HG02763 (cell line): ENCODE measurements at regions not wholly inside any gene's neighbourhood (a gene's known extent, or its start where the extent isn't known, plus 50 kb on each side); places are given as distances from the start of the nearest gene placed in this dataset.
"Not testable (repeated sequence)": the region's sequence is repeated elsewhere in the genome, so short reads cannot be mapped to it uniquely, and the experiment has no call there.

Experiments used
- ATAC-seq: cut with Tn5 transposase; IDR thresholded peaks from one replicate; pipeline ENCODE4 v1.9.1; 2021; ENCODE audit warnings: mild to moderate bottlenecking, moderate library complexity; ENCODE audit not compliant: unreplicated experiment

DNA sequence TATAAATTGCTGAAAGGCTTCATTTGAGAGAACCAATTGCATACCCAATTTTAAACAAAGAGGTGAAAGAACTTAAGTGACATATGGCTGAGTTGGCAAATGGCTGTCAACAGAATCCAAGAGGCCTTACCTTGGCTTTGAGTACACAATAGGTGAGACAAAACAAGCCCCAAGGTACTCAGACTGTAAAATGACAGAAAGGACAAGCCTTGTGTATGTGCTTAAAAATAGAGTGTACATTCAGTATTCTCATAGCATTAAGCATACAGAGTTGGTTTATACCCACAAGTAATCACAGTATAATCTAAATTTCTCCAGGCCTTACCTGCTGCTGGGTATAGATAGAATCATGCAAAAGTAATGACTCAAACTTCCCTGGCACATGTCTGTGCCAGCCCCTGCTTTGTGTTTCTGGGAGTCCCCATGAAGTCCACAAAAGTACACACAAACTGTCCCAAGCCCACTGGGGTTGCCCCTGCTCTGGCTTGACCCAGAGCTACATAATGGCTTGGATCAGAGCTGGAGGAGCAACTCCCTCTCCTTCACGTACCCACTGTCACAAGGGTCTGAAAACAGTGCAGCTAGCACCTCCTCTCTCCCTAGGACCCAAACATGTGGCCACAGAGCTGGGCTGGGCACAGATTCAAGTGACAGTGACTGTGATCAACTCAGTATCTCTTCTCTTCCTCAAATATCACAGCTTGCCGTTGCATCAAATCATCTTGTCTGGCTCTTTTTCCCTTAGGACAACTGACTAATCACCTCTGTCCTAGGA, 250.8 kb downstream of the ENC1 start:
- ATAC-seq, result no peak

GRCh38 chr5:74388411-74388810, 252.1 kb downstream of the ENC1 start:
- ATAC-seq, result not testable (repeated sequence)

DNA sequence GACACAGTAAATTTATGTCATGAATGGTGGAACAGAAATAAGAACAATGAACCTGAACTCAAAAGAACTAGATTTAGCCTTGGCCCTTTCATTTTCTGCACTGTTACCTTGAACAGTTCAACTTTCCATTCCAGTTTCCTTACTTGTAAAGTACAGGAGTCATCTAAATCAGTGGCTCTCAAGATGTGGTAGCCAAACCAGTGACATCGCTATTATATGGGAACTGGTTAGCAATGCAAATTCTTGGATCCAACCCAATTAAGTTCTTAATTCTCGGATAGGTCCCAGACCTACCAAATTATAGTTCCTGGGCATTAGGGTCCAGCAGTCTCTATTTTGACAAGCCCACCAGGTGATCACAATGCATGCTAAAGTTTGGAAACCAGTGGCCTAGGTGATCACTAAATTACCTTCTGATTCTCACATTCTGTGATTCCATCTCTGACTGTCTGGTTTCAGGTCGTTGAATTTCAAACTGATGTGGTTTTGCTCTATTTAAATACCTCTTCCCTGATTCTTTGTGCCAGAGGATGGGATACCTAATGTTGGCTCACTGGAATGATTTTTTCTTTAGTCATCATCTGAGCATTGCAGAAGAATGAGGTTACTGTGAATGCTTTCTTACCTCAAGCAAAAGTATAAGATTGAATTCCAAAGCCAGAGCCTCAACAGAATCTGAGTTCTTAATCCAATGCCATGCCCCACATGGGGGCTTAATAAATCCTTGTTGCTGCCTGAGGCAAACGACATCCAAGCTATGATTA, 253.8 kb downstream of the ENC1 start:
- ATAC-seq, result no peak

GRCh38 chr5:74384851-74385250, 255.7 kb downstream of the ENC1 start:
- no peak for ATAC-seq

DNA sequence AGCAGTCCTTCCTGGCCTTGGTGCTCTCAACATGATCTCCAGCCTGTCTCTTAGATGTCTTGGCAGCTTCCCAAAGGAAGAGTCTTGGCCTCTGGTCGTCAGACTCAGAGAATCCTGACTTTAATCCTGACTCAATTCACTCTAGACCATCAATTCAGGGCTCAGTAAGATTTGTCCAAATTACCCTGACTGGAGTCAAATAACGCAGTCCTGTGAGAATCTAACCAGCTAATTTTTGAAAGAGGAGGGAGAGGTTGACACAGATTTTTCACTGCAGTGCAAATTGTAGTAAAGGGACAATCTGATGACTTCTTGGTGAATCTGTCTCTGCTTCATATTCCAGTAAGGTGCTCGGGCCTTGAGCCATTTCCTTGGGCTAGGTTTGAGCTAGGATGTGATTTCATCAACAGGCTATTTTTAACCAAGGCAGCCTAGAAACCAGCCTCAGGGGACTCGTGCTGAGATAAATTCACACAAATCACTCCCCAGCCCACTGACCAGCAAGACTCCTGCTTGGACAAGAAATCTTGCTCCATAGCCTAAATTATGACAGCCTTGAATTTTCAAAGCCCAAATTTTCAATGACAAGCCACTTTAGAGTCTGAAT, 257.4 kb downstream of the ENC1 start:
- ATAC-seq, result no peak

GRCh38 chr5:74382123-74382855, 258.2 kb downstream of the ENC1 start:
- no peak for ATAC-seq

- no peak for ATAC-seq
These were observed 260.3 kb downstream of the ENC1 start for GRCh38 chr5:74380193-74380592.

- ATAC-seq, result no peak
These were observed 262.1 kb downstream of the ENC1 start for GRCh38 chr5:74378464-74378863.

DNA sequence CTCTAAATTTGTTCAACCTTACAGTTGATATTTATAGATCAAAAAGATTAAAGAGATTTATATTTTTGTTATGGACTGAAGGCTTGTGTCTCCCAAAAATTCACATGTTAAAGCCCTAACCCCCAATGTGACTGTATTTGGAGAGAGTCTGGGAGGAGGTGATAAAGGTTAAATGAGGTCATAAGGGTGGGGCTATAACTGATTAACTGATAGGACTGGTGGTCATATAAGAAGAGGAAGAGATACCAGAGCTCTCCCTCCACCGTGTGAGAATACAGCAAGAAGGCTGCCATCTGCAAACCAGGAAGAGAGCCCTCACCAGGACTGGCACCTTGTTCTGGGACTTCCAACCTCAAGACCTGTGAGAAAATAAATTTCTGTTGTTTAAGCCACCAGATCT, 264.3 kb downstream of the ENC1 start:
- ATAC-seq, result no peak

GRCh38 chr5:74375271-74375670, 265.3 kb downstream of the ENC1 start:
- ATAC-seq, result no peak

DNA sequence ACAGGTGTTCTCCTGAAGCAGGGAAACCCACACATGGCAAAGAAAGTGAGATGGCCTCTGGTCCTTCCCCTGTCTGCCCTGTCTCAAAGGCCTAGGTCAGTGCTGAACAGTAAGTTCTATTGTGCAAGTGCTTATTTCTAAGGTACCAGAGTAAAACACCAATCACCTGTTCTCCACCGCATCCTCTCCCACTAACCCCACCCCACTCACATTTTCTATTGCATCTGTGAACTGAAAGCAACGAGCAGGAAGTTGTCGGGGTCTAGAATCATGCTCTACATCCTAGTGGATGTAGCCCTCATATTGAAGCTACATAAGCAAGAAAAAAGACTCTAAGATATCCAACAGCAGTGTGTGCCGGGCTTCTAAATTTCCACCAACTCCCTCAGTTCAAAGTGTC, 265.9 kb downstream of the ENC1 start:
- ATAC-seq, result no peak

DNA sequence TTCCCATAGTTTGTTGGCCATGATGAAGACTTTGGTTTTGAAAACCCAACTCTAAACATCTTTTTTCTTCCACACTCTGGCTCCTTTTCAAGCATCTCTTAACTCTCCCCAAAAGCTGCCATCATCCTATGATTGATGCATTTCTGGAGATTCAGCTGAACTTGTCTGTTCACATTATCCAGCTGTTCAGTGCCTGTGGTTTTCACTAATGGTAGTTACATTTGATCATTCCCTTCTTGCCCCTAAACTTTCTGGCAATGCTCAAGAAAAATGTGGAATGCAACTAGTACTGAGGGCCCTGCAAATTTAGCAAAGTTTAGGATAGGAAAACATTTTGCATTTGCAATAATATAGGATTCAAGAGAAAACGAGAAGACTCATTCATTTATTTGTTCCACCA, 267.5 kb downstream of the ENC1 start:
- ATAC-seq, result no peak

DNA sequence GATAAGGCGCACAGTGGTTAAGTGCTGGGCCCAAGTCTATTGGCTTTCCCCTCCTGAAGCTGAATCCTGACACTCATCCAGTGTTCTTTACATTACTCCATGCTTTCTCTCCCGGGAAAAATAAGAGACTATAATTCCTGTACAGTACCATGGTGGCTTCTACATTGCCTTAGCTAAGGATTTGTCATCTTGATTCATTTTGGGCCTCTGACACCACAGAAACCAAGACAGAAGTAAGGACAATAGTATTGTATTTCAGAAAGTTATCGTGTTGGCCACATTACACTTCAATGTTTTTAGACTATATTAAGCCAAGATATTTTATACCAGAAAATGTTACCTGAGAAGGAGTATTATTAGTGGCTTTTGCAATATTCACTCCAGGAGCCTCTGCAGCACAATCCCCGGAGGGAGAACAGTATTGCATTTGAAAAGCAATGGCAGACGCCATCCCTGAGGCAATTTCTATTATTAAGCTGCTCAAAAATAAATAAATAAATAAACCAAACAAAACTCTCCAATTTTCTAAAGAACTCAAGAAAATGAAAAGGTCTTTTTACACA, 267.9 kb downstream of the ENC1 start:
- ATAC-seq, result no peak

DNA sequence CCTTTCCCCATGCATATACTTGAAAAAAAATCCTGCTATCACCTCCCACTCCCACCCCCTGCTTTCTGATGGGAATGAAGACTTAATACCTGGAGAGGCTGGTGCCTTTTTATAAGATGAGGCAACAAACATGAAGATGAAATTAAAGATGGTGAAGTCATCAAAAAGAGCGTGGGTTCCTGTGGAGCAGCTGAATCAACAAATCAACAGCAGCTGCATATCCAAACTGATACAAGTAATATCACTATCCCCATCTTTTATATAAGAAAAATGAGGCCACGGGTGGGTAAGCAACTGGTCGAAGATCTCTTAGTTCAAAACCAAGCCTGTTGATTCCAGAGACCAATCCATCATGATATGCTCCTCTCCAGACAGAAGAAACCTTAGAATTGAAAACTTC, 268.5 kb downstream of the ENC1 start:
- no peak for ATAC-seq

DNA sequence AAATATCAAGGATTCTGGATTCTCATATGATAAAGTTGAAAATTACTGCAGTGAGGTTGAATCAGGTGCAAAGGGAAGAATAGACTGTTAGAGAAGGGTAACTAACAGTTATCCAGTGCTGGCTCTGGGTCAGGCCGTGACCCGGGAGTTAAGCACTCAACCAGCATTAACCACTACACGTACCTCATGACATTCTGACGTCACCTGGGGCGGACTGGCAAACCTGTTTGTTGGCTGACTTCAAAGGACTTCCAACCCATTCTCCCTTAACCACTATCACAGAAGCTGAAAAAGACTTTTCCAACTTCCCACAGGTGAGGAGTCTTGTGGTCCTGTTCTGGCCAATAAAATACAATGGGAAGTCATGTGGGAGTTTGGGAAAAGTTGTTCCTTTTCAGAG, 268.9 kb downstream of the ENC1 start:
- ATAC-seq, result no peak

DNA sequence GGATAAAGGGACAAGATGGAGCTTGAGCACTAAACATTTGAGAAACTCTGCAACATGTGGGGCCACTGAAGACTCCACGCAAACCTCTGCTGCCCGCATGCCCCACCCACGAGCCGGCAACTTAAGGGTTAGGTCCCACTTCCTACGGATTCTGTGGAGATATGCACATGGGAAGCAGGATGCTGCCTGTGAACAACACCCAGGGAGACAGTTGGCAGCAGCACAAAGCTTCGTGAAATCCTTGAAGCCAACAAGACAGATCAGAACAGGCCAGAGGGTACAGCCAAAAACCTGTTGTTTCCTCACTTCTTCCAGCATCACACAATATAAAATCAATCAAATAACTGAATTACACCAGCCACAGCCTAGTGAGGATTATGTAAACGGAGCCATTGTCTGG, 270.4 kb downstream of the ENC1 start:
- no peak for ATAC-seq

DNA sequence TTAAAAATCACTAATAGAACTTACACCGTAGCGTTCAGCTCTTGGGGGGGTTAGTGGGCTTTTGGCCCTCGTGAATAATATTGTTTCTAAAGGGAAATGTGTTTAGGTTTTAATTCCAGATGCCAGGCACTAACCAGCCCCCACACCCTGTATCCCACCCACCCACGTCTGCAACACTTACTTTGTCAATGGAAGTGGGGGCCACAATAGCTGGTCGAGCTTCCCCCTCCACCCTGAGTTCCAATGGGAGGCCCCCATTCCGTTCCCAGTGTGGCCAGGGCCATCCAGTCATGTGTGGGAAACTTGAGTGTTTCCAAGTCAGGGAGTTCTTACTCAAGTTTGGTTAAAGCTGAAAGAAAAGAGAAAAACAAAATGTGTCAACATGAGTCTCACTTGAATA, 271.4 kb downstream of the ENC1 start:
- no peak for ATAC-seq

DNA sequence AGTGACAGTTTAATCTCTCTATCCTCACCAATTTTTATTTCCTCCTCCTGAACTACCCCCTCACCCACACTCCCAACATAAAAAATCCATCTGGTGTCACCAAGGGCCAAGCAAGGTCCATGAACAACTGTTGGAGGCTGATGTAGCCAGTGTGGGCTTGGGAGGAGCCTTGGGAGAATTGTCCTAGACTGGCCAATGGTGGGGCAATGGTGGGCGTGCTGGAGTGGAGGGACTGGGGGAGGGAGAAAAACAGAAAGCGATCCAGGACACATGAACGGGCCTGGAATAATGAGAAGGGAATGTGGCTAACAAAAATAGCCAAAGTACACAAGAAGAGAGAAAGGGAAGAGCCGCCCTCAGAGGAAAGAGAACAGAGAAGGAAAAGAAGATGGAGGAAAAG, 272.6 kb downstream of the ENC1 start:
- no peak for ATAC-seq

DNA sequence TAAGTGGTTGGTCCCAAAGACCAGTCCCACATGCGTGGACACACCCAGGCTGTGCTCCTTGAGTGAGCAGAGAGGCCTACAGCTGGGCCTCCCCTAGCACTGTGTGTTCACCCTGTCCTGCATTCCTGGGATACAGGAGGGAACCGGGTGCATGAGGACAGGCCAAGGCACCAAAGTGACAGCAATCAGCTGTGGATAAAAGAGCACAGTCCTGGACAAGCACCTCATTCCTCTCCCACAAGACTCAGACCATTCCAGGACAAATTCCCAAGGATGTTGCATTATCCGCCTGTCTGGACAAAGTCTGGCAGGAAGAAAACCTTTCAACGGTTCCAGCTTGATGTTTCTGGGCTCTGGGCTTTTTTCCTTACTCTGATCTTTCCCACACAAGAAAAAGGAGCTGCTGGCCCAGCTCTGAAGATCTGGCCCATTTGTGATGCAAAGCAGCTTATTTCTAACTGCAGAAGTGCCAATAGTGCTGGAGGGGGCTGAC, 273.2 kb downstream of the ENC1 start:
- no peak for ATAC-seq

DNA sequence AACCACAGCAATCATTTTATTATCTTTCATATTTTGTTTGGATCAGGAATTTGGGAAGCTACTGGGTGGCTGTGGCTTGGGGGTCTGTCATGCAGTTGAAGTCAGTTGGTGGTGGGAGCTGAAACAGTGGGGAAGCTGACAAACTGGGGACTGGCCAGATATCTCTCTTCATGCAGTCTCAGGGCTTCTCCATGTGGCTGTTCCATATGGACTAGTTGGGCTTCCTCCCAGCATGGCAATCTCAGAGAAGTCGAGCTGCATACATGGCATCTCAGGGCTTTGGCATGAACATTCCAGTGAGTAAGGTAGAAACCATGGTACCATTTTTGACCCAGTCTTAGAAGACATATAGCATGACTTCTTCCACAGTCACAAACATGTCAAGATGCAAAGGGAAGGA, 274.8 kb downstream of the ENC1 start:
- ATAC-seq, result no peak

- no peak for ATAC-seq
These were observed 276.0 kb downstream of the ENC1 start for GRCh38 chr5:74364507-74364906.
